ENCODE measurements at regions not wholly inside any gene's neighbourhood (a gene's known extent, or its start where the extent isn't known, plus 50 kb on each side); places are given as distances from the start of the nearest gene placed in this dataset.
"Not testable (repeated sequence)": the region's sequence is repeated elsewhere in the genome, so short reads cannot be mapped to it uniquely, and the experiment has no call there.

GRCh38 chr4:22625311-22625710 lies 67.4 kb upstream of the GBA3 start:
- CTCF ChIA-PET = no interaction called here
- no peaks in the 10 kb centered on the region for H3K36me3 ChIP-seq (ENCODE audit: control insufficient read depth in 2 of 2, extremely low read depth in 1 of 2, insufficient read depth in 1 of 2, low read length in 1 of 2)
- POLR2A ChIA-PET = no interaction called here
- H3K4me1 ChIP-seq (ENCODE audit: control insufficient read depth in 1 of 2, extremely low read depth in 1 of 2, insufficient read depth in 2 of 2, low read length in 2 of 2) = no peaks in the 10 kb centered on the region
- H3K36me3 Mint-ChIP-seq = no peaks in the 10 kb centered on the region
- no peak for ATAC-seq (replicated peaks in 1 of 4)
- 17% methylated on average over 2 of the region's 3 CpGs for WGBS (ENCODE audit: insufficient coverage)
- H3K4me3 ChIP-seq (ENCODE audit: control insufficient read depth in 1 of 2, extremely low read depth in 1 of 2, low read length in 1 of 2) = no peak overlapping the region
- no peak overlapping the region for H3K27ac ChIP-seq (ENCODE audit: low read length)
- H3K9me3 Mint-ChIP-seq = peaks cover 0 to 4% (median 2%) of the 10 kb centered on the region in 3 donors
- no peaks in the 10 kb centered on the region for H3K27me3 Mint-ChIP-seq
- no peak overlapping the region for H3K27ac Mint-ChIP-seq
- no peaks in the 10 kb centered on the region for H3K4me1 Mint-ChIP-seq
- no peak for DNase-seq
- H3K9me3 ChIP-seq = no peaks in the 10 kb centered on the region
- H3K27me3 ChIP-seq (replicated peaks in 1 of 2; ENCODE audit: control insufficient read depth in 2 of 2, extremely low read depth in 1 of 2, insufficient read depth in 2 of 2, low read length in 1 of 2) = no peaks in the 10 kb centered on the region
- H3K4me3 Mint-ChIP-seq = no peak overlapping the region

DNA sequence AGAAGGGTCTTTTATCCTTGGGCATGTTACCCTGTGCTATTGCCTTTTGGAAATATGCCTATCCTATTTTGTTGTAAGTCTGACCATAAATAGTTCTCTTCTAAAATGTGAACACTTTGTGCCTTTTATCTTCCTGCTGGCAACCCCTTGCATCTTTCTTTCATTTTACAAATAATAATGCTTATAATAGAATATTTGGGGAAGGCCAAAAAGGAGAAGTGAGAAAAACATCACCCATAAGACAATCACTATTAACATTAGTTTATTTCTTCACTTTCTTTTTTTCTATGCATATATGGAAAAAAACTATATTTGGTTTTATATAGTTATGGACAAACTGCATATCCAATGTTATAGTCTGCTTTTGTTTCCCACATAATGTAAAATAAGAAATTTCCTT lies 64.9 kb upstream of the GBA3 start:
- H3K27me3 Mint-ChIP-seq; H3K9me3 Mint-ChIP-seq; H3K36me3 Mint-ChIP-seq; H3K4me3 ChIP-seq (ENCODE audit: control insufficient read depth in 1 of 2, extremely low read depth in 1 of 2, low read length in 1 of 2); H3K4me1 Mint-ChIP-seq; H3K27ac ChIP-seq (ENCODE audit: low read length); H3K4me3 Mint-ChIP-seq; CTCF ChIA-PET; H3K9me3 ChIP-seq; POLR2A ChIA-PET; H3K27ac Mint-ChIP-seq; H3K4me1 ChIP-seq (ENCODE audit: control insufficient read depth in 1 of 2, extremely low read depth in 1 of 2, insufficient read depth in 2 of 2, low read length in 2 of 2); H3K27me3 ChIP-seq (replicated peaks in 1 of 2; ENCODE audit: control insufficient read depth in 2 of 2, extremely low read depth in 1 of 2, insufficient read depth in 2 of 2, low read length in 1 of 2); H3K36me3 ChIP-seq (ENCODE audit: control insufficient read depth in 2 of 2, extremely low read depth in 1 of 2, insufficient read depth in 1 of 2, low read length in 1 of 2); ATAC-seq (replicated peaks in 1 of 4); DNase-seq: not testable (repeated sequence)

- H3K9me3 Mint-ChIP-seq; DNase-seq; H3K27ac ChIP-seq (ENCODE audit: low read length); CTCF ChIA-PET; POLR2A ChIA-PET; H3K4me3 Mint-ChIP-seq; ATAC-seq (replicated peaks in 1 of 4); H3K4me3 ChIP-seq (ENCODE audit: control insufficient read depth in 1 of 2, extremely low read depth in 1 of 2, low read length in 1 of 2); H3K27me3 ChIP-seq (replicated peaks in 1 of 2; ENCODE audit: control insufficient read depth in 2 of 2, extremely low read depth in 1 of 2, insufficient read depth in 2 of 2, low read length in 1 of 2); H3K9me3 ChIP-seq; H3K4me1 Mint-ChIP-seq; H3K36me3 ChIP-seq (ENCODE audit: control insufficient read depth in 2 of 2, extremely low read depth in 1 of 2, insufficient read depth in 1 of 2, low read length in 1 of 2); H3K27me3 Mint-ChIP-seq; H3K4me1 ChIP-seq (ENCODE audit: control insufficient read depth in 1 of 2, extremely low read depth in 1 of 2, insufficient read depth in 2 of 2, low read length in 2 of 2); H3K36me3 Mint-ChIP-seq; H3K27ac Mint-ChIP-seq: not testable (repeated sequence)
- 97% methylated on average over 5 of the region's 11 CpGs for WGBS (ENCODE audit: insufficient coverage)
Observed at GRCh38 chr4:22630161-22630975, 62.4 kb upstream of the GBA3 start.

DNA sequence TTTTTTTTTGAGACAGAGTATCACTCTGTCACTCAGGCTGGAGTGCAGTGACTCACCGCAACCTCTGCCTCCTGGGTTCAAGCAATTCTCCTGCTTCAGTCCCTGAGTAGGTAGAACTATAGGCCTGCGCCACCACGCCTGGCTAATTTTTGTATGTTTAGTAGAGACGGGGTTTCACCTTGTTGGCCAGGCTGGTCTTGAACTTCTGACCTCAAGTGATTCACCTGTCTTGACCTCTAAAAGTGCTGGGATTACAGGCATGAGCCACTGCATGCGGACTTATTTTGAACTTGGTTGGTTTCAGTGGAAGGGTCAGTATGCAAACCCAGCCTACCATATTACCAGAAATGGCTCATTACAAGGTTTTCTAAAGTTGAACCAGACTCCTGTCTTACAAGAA lies 61.6 kb upstream of the GBA3 start:
- POLR2A ChIA-PET; H3K36me3 Mint-ChIP-seq; H3K4me1 ChIP-seq (ENCODE audit: control insufficient read depth in 1 of 2, extremely low read depth in 1 of 2, insufficient read depth in 2 of 2, low read length in 2 of 2); H3K4me1 Mint-ChIP-seq; H3K27ac Mint-ChIP-seq; H3K27me3 Mint-ChIP-seq; H3K9me3 Mint-ChIP-seq; H3K27ac ChIP-seq (ENCODE audit: low read length); CTCF ChIA-PET; H3K27me3 ChIP-seq (replicated peaks in 1 of 2; ENCODE audit: control insufficient read depth in 2 of 2, extremely low read depth in 1 of 2, insufficient read depth in 2 of 2, low read length in 1 of 2); ATAC-seq (replicated peaks in 1 of 4); H3K36me3 ChIP-seq (ENCODE audit: control insufficient read depth in 2 of 2, extremely low read depth in 1 of 2, insufficient read depth in 1 of 2, low read length in 1 of 2); H3K4me3 Mint-ChIP-seq; H3K9me3 ChIP-seq; H3K4me3 ChIP-seq (ENCODE audit: control insufficient read depth in 1 of 2, extremely low read depth in 1 of 2, low read length in 1 of 2); DNase-seq: not testable (repeated sequence)
- 93% methylated on average over 4 of the region's 5 CpGs for WGBS (ENCODE audit: insufficient coverage)

DNA sequence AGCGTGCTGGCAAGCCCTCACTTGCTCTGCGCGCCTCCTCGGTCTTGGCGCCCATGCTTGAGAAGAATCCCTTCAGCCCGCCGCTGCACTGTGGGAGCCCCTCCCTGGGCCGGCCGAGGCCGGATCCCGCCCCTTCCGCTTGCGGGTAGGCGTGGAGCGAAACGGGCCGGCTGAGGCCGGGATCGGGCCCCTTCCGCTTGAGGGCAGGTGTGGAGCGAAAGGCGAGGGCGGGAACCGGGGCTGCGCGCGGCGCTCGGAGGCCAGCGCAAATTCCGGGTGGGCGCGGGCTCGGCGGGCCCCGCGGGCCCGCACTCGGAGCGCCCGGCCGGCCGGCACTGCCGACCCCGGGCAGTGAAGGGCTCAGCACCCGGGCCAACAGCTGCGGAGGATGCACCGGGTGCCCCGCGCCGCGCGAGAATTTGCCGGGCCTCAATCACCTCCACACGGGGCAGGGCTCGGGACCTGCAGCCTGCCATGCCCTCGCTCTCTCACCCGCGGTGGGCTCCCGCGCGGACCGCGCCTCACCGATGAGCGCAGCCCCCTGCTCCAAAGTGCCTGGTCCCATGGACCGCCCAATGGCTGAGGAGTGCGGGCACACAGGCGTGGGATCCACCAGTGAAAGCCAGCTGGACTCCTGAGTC lies 58.1 kb upstream of the GBA3 start:
- Histone ChIP-seq H3K4me3 (ENCODE audit: control insufficient read depth in 1 of 2, extremely low read depth in 1 of 2, low read length in 1 of 2) (no peak overlapping the region), H3K36me3 (ENCODE audit: control insufficient read depth in 2 of 2, extremely low read depth in 1 of 2, insufficient read depth in 1 of 2, low read length in 1 of 2) (no peaks in the 10 kb centered on the region), H3K9me3 (no peaks in the 10 kb centered on the region), H3K27me3 (replicated peaks in 1 of 2; ENCODE audit: control insufficient read depth in 2 of 2, extremely low read depth in 1 of 2, insufficient read depth in 2 of 2, low read length in 1 of 2) (no peaks in the 10 kb centered on the region), H3K27ac (ENCODE audit: low read length) (no peak overlapping the region), H3K4me1 (ENCODE audit: control insufficient read depth in 1 of 2, extremely low read depth in 1 of 2, insufficient read depth in 2 of 2, low read length in 2 of 2) (no peaks in the 10 kb centered on the region)
- ATAC-seq (replicated peaks in 1 of 4) (peak in 1 of 4 experiments; percentile 56), DNase-seq (peak in 5 of 35 experiments; percentile 0 to 9 (median 2))
- Mint-ChIP-seq H3K9me3 (peaks cover 0 to 4% (median 1%) of the 10 kb centered on the region in 3 donors), H3K27ac (no peak overlapping the region), H3K27me3 (no peaks in the 10 kb centered on the region), H3K4me3 (no peak overlapping the region), H3K4me1 (no peaks in the 10 kb centered on the region), H3K36me3 (no peaks in the 10 kb centered on the region)
- CTCF ChIA-PET = no interaction called here
- WGBS (ENCODE audit: insufficient coverage) = 85% methylated on average over 47 of the region's 69 CpGs
- POLR2A ChIA-PET = no interaction called here

GRCh38 chr4:22635182-22635549 lies 57.6 kb upstream of the GBA3 start:
- POLR2A ChIA-PET, H3K27ac Mint-ChIP-seq, H3K9me3 ChIP-seq: not testable (repeated sequence)

More at GRCh38 chr4:22635182-22635549, 57.6 kb upstream of the GBA3 start:
- H3K36me3 Mint-ChIP-seq; H3K4me3 ChIP-seq (ENCODE audit: control insufficient read depth in 1 of 2, extremely low read depth in 1 of 2, low read length in 1 of 2); H3K4me1 Mint-ChIP-seq; H3K9me3 Mint-ChIP-seq; H3K27me3 Mint-ChIP-seq; H3K27ac ChIP-seq (ENCODE audit: low read length); H3K4me1 ChIP-seq (ENCODE audit: control insufficient read depth in 1 of 2, extremely low read depth in 1 of 2, insufficient read depth in 2 of 2, low read length in 2 of 2); DNase-seq; H3K27me3 ChIP-seq (replicated peaks in 1 of 2; ENCODE audit: control insufficient read depth in 2 of 2, extremely low read depth in 1 of 2, insufficient read depth in 2 of 2, low read length in 1 of 2); H3K4me3 Mint-ChIP-seq; CTCF ChIA-PET; H3K36me3 ChIP-seq (ENCODE audit: control insufficient read depth in 2 of 2, extremely low read depth in 1 of 2, insufficient read depth in 1 of 2, low read length in 1 of 2); ATAC-seq (replicated peaks in 1 of 4): not testable (repeated sequence)
- WGBS (ENCODE audit: insufficient coverage) = 94% methylated on average over 2 of the region's 4 CpGs
